PFSK-1 (cell line): ENCODE measurements at regions not wholly inside any gene's neighbourhood (a gene's known extent, or its start where the extent isn't known, plus 50 kb on each side); places are given as distances from the start of the nearest gene placed in this dataset.

Source experiments
- FOXP2 ChIP-seq: optimal IDR thresholded peaks from 2 replicates; pipeline ENCODE3; 2011; ENCODE audit warnings: borderline replicate concordance, control low read depth, inconsistent platforms; ENCODE audit not compliant: insufficient read depth; ENCODE audit errors: extremely low read length, extremely low read depth
- POLR2AphosphoS5 ChIP-seq: IDR thresholded peaks from 2 replicates; pipeline ENCODE4 v1.6.1; 2012; ENCODE audit warnings: low read depth, mild to moderate bottlenecking, control low read depth, low read length, moderate library complexity
- SIN3A ChIP-seq: IDR thresholded peaks from 2 replicates; pipeline ENCODE4 v1.6.1; 2012; ENCODE audit warnings: mild to moderate bottlenecking, low read length, moderate library complexity, borderline replicate concordance; ENCODE audit not compliant: insufficient read depth
- TAF1 ChIP-seq: IDR thresholded peaks from 2 replicates; pipeline ENCODE4 v1.6.1; 2012; ENCODE audit warnings: low read length, control low read depth, borderline replicate concordance; ENCODE audit not compliant: insufficient read depth
- TF ChIP-seq, protein P1 (sequence below), 2 experiments: IDR thresholded peaks; 2 replicates each; pipeline versions ENCODE4 v1.6.1 to v1.8.0; 2011 to 2012; ENCODE audit warnings: low read depth in 2 of 2, low read length in 2 of 2, control low read depth in 1 of 2, inconsistent platforms in 1 of 2, mild to moderate bottlenecking in 1 of 2, moderate library complexity in 1 of 2; ENCODE audit not compliant: insufficient read depth in 1 of 2

DNA sequence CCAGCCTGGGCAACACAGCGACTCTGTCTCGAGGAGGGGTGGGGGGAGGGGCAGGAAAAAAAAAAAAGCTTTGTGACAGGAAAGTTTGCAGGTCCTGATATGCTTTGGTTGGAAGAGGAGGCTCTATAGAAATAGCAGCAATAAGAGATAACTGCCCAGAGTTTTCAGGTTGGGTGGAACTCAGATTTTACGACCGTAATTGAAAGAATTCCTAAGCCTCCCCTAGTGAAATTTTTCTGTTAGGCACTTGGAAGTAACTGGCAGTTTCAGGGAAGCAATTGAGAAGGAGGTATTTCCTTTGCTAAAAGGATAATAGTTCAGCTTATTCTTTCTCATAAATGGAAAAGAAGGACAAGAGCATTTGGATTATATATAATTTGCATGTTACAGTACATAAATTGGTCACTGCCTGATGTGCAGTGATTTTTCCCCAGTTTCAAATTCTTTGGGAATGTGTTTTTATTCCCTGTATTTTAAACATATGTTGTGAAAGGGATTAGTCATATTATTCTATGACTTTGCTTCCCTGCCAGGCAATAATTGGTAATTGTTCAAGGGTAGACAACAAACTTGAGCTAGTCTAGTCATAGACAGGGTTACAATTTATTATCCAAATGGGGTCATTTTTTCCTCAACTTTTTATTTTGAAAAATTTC is 452.8 kb downstream of the AEBP2 start:
- TF ChIP-seq POLR2AphosphoS5 (no peak), TAF1 (no peak), SIN3A (no peak), FOXP2 (no peak)
- TF ChIP-seq, protein P1, sequence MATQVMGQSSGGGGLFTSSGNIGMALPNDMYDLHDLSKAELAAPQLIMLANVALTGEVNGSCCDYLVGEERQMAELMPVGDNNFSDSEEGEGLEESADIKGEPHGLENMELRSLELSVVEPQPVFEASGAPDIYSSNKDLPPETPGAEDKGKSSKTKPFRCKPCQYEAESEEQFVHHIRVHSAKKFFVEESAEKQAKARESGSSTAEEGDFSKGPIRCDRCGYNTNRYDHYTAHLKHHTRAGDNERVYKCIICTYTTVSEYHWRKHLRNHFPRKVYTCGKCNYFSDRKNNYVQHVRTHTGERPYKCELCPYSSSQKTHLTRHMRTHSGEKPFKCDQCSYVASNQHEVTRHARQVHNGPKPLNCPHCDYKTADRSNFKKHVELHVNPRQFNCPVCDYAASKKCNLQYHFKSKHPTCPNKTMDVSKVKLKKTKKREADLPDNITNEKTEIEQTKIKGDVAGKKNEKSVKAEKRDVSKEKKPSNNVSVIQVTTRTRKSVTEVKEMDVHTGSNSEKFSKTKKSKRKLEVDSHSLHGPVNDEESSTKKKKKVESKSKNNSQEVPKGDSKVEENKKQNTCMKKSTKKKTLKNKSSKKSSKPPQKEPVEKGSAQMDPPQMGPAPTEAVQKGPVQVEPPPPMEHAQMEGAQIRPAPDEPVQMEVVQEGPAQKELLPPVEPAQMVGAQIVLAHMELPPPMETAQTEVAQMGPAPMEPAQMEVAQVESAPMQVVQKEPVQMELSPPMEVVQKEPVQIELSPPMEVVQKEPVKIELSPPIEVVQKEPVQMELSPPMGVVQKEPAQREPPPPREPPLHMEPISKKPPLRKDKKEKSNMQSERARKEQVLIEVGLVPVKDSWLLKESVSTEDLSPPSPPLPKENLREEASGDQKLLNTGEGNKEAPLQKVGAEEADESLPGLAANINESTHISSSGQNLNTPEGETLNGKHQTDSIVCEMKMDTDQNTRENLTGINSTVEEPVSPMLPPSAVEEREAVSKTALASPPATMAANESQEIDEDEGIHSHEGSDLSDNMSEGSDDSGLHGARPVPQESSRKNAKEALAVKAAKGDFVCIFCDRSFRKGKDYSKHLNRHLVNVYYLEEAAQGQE (IDR thresholded peaks at IDR 0.05; ENCODE audit: insufficient read depth in 1 of 2, low read depth in 2 of 2, low read length in 2 of 2), result no peak
